GM12878 (cell line): ENCODE measurements at regions not wholly inside any gene's neighbourhood (a gene's known extent, or its start where the extent isn't known, plus 50 kb on each side); places are given as distances from the start of the nearest gene placed in this dataset.

ENCODE experiments used
- CBX3 ChIP-seq: fragments of 200-600 bp; sonication (generic); IDR thresholded peaks from 2 replicates; pipeline ENCODE4 v1.6.1; 2016; ENCODE audit warnings: low read depth, borderline replicate concordance
- CTCF ChIP-seq, 3 experiments: IDR thresholded peaks in 2 of 3; conservative IDR thresholded peaks in 1 of 3; 2 replicates each; pipeline ENCODE4 v1.5.1; 2011; ENCODE audit warnings: low read depth in 3 of 3, low read length in 3 of 3, mild to moderate bottlenecking in 3 of 3, control low read depth in 2 of 3, moderate library complexity in 2 of 3, inconsistent platforms in 1 of 3, mixed read lengths in 1 of 3; ENCODE audit not compliant: control insufficient read depth in 2 of 3, insufficient read depth in 1 of 3; ENCODE audit errors: extremely low read depth in 1 of 3
- EED ChIP-seq: sonication (generic); IDR thresholded peaks from 2 replicates; pipeline ENCODE4 v1.6.1; 2016; ENCODE audit warnings: antibody characterized with exemption, low read depth
- FOS ChIP-seq: IDR thresholded peaks from 3 replicates; pipeline ENCODE4 v1.6.1; 2011; ENCODE audit warnings: borderline replicate concordance; ENCODE audit not compliant: insufficient read length; ENCODE audit errors: extremely low read depth
- IRF5 ChIP-seq: fragments of 450-650 bp; IDR thresholded peaks from 2 replicates; pipeline ENCODE4 v1.6.1; 2017; ENCODE audit warnings: borderline replicate concordance
- KLF5 ChIP-seq: fragments of 450-650 bp; IDR thresholded peaks from 2 replicates; pipeline ENCODE4 v1.6.1; 2014; ENCODE audit warnings: mild to moderate bottlenecking; ENCODE audit not compliant: partially characterized antibody
- MEF2A ChIP-seq: IDR thresholded peaks from 2 replicates; pipeline ENCODE4 v1.6.1; 2011; ENCODE audit warnings: low read depth, mild to moderate bottlenecking, low read length, moderate library complexity; ENCODE audit not compliant: insufficient read depth
- PAX8 ChIP-seq: fragments of 450-650 bp; IDR thresholded peaks from 2 replicates; pipeline ENCODE4 v1.6.1; 2017; ENCODE audit warnings: mild to moderate bottlenecking, moderate library complexity
- POLR2AphosphoS2 ChIP-seq: IDR thresholded peaks from 2 replicates; pipeline ENCODE4 v1.6.1; 2011; ENCODE audit warnings: low read depth, mild to moderate bottlenecking, low read length, improper control_type of control experiment, moderate library complexity
- RELA ChIP-seq: fragments of 450-650 bp; IDR thresholded peaks from 2 replicates; pipeline ENCODE4 v1.8.0; 2014; ENCODE audit warnings: borderline replicate concordance; ENCODE audit not compliant: partially characterized antibody
- SMC3 ChIP-seq: IDR thresholded peaks from 2 replicates; pipeline ENCODE4 v1.6.1; 2011; ENCODE audit warnings: low read length, improper control_type of control experiment, borderline replicate concordance
- SP1 ChIP-seq: IDR thresholded peaks from one replicate; pipeline ENCODE4 v1.6.1; 2011; ENCODE audit warnings: low read depth, low read length
- SPI1 ChIP-seq: IDR thresholded peaks from 2 replicates; pipeline ENCODE4 v1.6.1; 2011; ENCODE audit warnings: low read depth, mild to moderate bottlenecking, low read length, moderate library complexity, borderline replicate concordance; ENCODE audit not compliant: insufficient read depth
- SREBF2 ChIP-seq: IDR thresholded peaks from 2 replicates; pipeline ENCODE4 v1.6.1; 2012; ENCODE audit warnings: mild to moderate bottlenecking, low read length
- SUPT20H ChIP-seq: IDR thresholded peaks from 2 replicates; pipeline ENCODE4 v1.6.1; 2011; ENCODE audit warnings: low read depth, mild to moderate bottlenecking, low read length, moderate library complexity, borderline replicate concordance; ENCODE audit not compliant: control insufficient read depth
- YY1 ChIP-seq: IDR thresholded peaks from 2 replicates; pipeline ENCODE4 v1.6.1; 2011; ENCODE audit warnings: low read depth, mild to moderate bottlenecking, low read length
- ZBTB4 ChIP-seq: fragments of 450-650 bp; formaldehyde crosslinking; IDR thresholded peaks from 2 replicates; pipeline ENCODE4 v1.4.0; 2022; ENCODE audit warnings: mild to moderate bottlenecking, moderate library complexity
- ZNF207 ChIP-seq: fragments of 450-650 bp; IDR thresholded peaks from 2 replicates; pipeline ENCODE4 v1.6.1; 2014; ENCODE audit warnings: antibody characterized with exemption, mild to moderate bottlenecking, borderline replicate concordance
- ZNF592 ChIP-seq: fragments of 450-650 bp; IDR thresholded peaks from 2 replicates; pipeline ENCODE4 v1.6.1; 2017; ENCODE audit warnings: mild to moderate bottlenecking, moderate library complexity

DNA sequence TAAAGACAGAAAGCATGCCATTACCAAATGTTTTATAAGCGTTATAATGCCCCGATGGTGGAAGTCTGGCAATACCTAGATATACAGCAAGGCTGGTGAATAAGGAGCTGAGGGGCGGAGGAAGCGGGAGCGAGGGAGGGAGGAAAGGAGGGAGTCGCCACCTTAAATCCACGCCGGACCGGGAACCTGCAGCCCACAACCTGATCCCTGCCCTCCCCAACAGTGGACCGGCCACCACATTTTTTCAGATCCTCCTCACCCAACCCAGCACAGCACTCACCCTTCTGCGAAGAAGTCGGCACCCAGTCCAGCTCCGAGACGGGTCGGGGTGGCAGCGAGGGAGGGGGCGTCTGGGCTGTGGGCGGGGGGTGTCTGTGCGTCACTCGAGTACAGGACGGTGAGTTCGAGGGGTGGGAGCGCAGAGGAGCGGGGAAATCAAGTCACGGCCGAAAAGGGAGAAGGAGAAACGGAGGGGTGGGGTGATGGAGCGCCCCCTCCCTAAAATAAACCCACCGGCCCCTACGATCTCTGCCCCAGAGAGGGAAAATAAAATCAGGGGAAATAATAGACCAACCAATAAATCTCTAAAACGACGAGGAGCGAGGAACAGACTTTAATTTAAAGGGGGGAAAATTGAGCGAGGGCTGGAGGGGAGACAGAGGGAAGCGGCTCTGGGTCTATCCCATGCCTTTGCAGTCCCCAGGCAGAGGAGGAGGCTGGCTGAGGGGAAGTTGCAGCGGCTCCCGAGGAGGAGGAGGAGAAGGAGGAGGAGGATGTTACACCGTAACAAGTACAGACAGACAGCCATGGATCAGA, 96.5 kb upstream of the SERTAD2 start (continued):
- TF ChIP-seq ZNF592, result no peak
- TF ChIP-seq SP1, result no peak
- TF ChIP-seq SUPT20H, result no peak
- TF ChIP-seq FOS, result no peak
- TF ChIP-seq POLR2AphosphoS2, result no peak
- TF ChIP-seq SPI1, result no peak
- no peak for TF ChIP-seq CBX3
- peak; percentile 87 for TF ChIP-seq ZNF207
- no peak for TF ChIP-seq PAX8
- TF ChIP-seq MEF2A, result no peak
- TF ChIP-seq ZBTB4 (CRISPR knock-in tag), result no peak
- TF ChIP-seq SREBF2, result no peak
- peak; percentile 29; the same call in 1 of the 2 replicates for TF ChIP-seq EED
- no peak for TF ChIP-seq RELA
- 0 out of 2 replicates have a peak, but pooled peaks have one; percentile 27 for TF ChIP-seq YY1
- no peak for TF ChIP-seq IRF5
- peak in 1 of 3 experiments; percentile 11; a peak in 1 of 6 replicates for TF ChIP-seq CTCF (IDR thresholded peaks at IDR 0.05 in 2 of 3, conservative IDR thresholded peaks at IDR 0.05 in 1 of 3; ENCODE audit: control insufficient read depth in 2 of 3, extremely low read depth in 1 of 3, insufficient read depth in 1 of 3, low read depth in 3 of 3, low read length in 3 of 3)
- no peak for TF ChIP-seq KLF5
- TF ChIP-seq SMC3, result 0 out of 2 replicates have a peak, but pooled peaks have one; percentile 2
